ENCODE measurements at regions not wholly inside any gene's neighbourhood (a gene's known extent, or its start where the extent isn't known, plus 50 kb on each side); places are given as distances from the start of the nearest gene placed in this dataset.

DNA sequence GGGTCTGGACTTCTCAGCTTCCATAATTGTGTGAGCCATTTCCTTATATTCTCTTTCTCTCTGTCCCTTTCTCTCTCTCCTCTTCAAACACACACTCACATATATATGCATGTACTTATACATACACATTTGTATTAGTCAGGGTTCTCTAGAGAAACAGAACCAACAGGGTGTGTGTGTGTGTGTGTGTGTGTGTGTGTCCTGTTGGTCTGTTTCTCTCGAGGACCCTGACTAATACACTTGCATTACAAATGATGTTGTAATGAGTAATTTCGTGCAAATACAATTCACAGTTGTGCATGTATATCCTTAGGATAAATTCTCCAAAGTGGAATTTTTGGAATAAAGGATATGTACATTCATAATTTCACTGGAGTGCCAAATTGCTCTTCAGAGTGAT lies 115.3 kb downstream of the NPIPB5 start:
- TF ChIP-seq, protein P1, sequence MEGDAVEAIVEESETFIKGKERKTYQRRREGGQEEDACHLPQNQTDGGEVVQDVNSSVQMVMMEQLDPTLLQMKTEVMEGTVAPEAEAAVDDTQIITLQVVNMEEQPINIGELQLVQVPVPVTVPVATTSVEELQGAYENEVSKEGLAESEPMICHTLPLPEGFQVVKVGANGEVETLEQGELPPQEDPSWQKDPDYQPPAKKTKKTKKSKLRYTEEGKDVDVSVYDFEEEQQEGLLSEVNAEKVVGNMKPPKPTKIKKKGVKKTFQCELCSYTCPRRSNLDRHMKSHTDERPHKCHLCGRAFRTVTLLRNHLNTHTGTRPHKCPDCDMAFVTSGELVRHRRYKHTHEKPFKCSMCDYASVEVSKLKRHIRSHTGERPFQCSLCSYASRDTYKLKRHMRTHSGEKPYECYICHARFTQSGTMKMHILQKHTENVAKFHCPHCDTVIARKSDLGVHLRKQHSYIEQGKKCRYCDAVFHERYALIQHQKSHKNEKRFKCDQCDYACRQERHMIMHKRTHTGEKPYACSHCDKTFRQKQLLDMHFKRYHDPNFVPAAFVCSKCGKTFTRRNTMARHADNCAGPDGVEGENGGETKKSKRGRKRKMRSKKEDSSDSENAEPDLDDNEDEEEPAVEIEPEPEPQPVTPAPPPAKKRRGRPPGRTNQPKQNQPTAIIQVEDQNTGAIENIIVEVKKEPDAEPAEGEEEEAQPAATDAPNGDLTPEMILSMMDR (IDR thresholded peaks at IDR 0.05; ENCODE audit: insufficient read depth, low read length) = no peak
- DNase-seq (ENCODE audit: low read depth) = no peak
- no peak overlapping the region for H3K4me3 ChIP-seq (ENCODE audit: low read depth, low read length)

DNA sequence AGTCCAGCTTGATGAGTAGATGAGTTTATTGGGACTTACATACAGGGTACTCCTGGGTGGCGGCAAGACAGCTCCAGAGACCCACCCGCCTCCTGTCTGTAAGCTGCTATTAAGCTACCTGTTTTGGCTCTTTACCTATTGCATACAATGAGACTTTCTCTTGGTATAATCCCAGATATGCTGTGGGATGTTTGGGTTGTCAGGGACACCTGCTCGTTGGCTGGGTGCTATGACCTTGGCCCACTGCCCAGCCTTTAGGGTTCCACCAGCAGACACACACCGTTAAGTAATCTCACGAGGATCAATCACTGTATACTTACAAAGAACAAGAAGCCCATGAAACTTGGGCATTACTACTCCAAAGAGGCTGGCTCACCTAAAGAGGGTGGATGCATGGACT lies 116.4 kb downstream of the NPIPB5 start:
- TF ChIP-seq, protein P1 (IDR thresholded peaks at IDR 0.05; ENCODE audit: insufficient read depth, low read length) = no peak
- no peak for DNase-seq (ENCODE audit: low read depth)
- no peak overlapping the region for H3K4me3 ChIP-seq (ENCODE audit: low read depth, low read length)

DNA sequence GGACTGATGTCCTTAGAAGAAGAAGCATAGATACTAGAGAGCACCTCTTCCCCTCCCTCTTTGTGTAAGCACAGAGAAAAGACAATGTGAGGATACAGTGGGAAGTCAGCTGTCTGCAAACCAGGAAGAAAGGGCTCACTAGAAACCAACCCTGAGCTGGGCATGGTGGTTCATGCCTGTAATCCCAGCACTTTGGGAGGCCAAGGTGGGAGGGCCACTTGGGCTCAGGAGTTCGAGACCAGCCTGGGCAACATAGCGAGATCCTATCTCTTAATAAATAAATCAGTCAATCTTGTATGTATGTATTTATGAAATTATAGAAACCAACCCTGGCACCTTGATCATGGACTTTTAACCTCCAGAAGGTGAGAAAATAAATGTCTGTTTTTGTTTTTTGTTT lies 118.3 kb downstream of the NPIPB5 start:
- TF ChIP-seq, protein P1 (IDR thresholded peaks at IDR 0.05; ENCODE audit: insufficient read depth, low read length) = no peak
- no peak for DNase-seq (ENCODE audit: low read depth)
- H3K4me3 ChIP-seq (ENCODE audit: low read depth, low read length) = no peak overlapping the region

DNA sequence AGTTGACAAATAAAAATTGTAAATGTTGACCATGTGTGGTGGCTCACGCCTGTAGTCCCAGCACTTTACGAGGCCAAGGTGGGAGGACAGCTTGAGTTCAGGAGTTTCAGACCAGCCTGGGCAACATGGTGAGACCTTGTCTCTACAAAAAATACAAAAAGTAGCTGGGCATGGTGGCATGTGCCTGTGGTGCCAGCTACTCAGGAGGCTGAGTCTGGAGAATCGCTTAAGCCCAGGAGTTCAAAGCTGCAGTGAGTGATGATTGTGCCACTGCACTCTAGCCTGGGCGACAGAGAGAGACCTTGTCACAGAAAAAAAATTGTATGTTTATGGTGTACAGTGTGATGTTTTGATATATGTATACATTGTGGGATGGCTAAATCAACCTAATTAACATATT lies 119.6 kb downstream of the NPIPB5 start:
- H3K4me3 ChIP-seq (ENCODE audit: low read depth, low read length) = no peak overlapping the region
- DNase-seq (ENCODE audit: low read depth) = no peak
- TF ChIP-seq, protein P1 (IDR thresholded peaks at IDR 0.05; ENCODE audit: insufficient read depth, low read length) = no peak

DNA sequence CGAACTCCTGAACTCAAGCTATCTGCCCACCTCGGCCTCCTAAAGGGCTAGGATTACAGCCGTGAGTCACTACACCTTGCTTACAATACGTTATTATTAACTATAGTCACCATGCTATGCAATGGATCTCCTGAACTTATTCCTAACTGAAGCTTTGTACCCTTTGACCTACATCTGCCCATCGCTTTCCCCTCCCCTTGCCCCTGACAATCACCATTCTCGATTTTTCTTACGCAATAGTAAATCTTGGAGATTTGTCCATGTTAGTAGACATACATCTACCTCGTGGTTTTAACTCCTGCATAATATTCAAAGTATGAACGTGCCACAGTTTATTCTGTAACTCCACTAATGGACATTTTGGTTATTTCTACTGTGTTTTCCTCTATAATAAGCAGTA lies 120.6 kb downstream of the NPIPB5 start:
- TF ChIP-seq, protein P1 (IDR thresholded peaks at IDR 0.05; ENCODE audit: insufficient read depth, low read length) = no peak
- no peak overlapping the region for H3K4me3 ChIP-seq (ENCODE audit: low read depth, low read length)
- no peak for DNase-seq (ENCODE audit: low read depth)

DNA sequence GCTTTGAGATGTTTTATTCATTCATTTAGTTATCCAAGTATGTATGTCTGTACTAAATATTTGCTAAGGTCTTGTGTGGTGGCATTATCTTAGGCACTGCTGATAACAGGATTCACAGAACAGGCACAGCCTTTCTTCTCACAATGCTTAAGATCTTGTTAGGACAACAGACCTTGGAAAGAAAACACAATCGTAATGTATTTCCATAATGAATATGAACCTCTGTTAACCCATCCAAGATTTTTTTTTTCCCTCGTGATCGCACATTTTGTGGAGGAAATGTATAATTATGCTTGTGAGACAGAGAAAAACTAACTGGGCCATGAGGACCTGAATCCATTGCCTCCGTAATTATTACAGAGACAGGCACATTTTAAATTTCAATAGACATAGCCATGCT lies 121.9 kb downstream of the NPIPB5 start:
- H3K4me3 ChIP-seq (ENCODE audit: low read depth, low read length) = no peak overlapping the region
- TF ChIP-seq, protein P1 (IDR thresholded peaks at IDR 0.05; ENCODE audit: insufficient read depth, low read length) = no peak

DNA sequence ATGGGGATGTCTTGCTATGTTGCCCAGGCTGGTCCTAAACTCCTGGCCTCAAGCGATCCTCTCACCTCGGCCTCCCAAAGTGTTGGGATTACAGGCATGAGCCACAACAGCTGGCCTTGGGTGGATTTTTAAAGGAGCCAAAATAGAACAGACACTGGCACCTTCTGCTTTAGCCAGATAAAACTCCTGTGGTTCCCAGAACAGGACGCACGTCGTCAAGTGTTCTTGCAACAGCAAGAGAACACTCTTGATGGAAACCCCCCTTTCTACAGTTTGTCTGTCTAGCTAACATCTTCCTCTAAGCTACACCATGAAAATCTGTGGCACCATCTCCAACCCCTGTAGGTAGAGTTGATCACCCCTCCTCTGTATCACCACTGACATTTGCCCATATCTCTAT lies 122.6 kb downstream of the NPIPB5 start:
- TF ChIP-seq, protein P1 (IDR thresholded peaks at IDR 0.05; ENCODE audit: insufficient read depth, low read length) = no peak
- no peak for DNase-seq (ENCODE audit: low read depth)
- H3K4me3 ChIP-seq (ENCODE audit: low read depth, low read length) = no peak overlapping the region

More for the DNA sequence above, 121.9 kb downstream of the NPIPB5 start:
- DNase-seq (ENCODE audit: low read depth) = no peak

Data from fibroblast of the aortic adventitia (primary cell).